K562 (cell line): ENCODE measurements at regions not wholly inside any gene's neighbourhood (a gene's known extent, or its start where the extent isn't known, plus 50 kb on each side); places are given as distances from the start of the nearest gene placed in this dataset.

Source experiments
- ATAC-seq: fragments of 200-7000 bp; cut with Tn5 transposase; 3 replicates; pipeline ENCODE4 v1.9.1; 2020; ENCODE audit warnings: moderate library complexity
- BruUV-seq: library from RNA; stranded (reverse); fragments of 400-500 nt; replicated peaks from 2 replicates; lab custom pipeline; 2021; lab: Mats Ljungman, UMichigan
- CTCF ChIA-PET: fragments of 300-600 bp; formaldehyde crosslinking; extraction: SDS; loops from one replicate; lab custom pipeline; 2021; ENCODE audit warnings: low intra/inter-chr PET ratio; lab: Yijun Ruan, JAX
- POLR2A ChIA-PET: fragments of 300-600, 350-650 bp; sonication (Branson Sonifier 250); formaldehyde crosslinking; extraction: SDS; loops from one replicate; lab custom pipeline; 2021; ENCODE audit warnings: antibody characterized with exemption, inconsistent platforms; lab: Yijun Ruan, JAX
- DNase-seq, 4 experiments: peaks; one replicate each; pipeline versions ENCODE4 v3.0.0 to v3.0.0-alpha.2; 2011 to 2018; ENCODE audit warnings: low spot score in 3 of 4, mixed read lengths in 3 of 4; ENCODE audit errors: extremely low read depth in 1 of 4
- FAIRE-seq: peaks from 2 replicates; lab custom pipeline; 2011; peaks lifted over from hg19 to GRCh38; lab: Jason Lieb, UNC
- H2AFZ ChIP-seq: 2 replicates; pipeline ENCODE4 v1.6.0; 2011; ENCODE audit warnings: low read depth, low read length, control low read depth, inconsistent platforms
- H3K27ac ChIP-seq: fragments of 200-600 bp; 3 replicates; pipeline ENCODE4 v1.8.0; 2011; ENCODE audit warnings: low read depth, mild to moderate bottlenecking, control low read depth, inconsistent platforms, low read length, moderate library complexity, mixed read lengths; ENCODE audit errors: extremely low read depth
- H3K27me3 ChIP-seq, 2 experiments: fragments of 300-600 bp in 1 of 2; 2 replicates in 1 of 2; 3 replicates in 1 of 2; pipeline versions ENCODE4 v1.6.0 to v1.8.0; 2011; ENCODE audit warnings: inconsistent platforms in 2 of 2, low read length in 2 of 2, mild to moderate bottlenecking in 1 of 2, mixed read lengths in 1 of 2, moderate library complexity in 1 of 2; ENCODE audit not compliant: control insufficient read depth in 2 of 2, insufficient read depth in 2 of 2
- H3K36me3 ChIP-seq: fragments of 300-600 bp; 3 replicates; pipeline ENCODE4 v1.8.0; 2011; ENCODE audit warnings: mild to moderate bottlenecking, low read length, inconsistent platforms; ENCODE audit not compliant: control insufficient read depth, insufficient read depth
- H3K4me1 ChIP-seq, 2 experiments: fragments of 200-600 bp in 1 of 2; replicated peaks in 1 of 2; 2 replicates in 1 of 2; 3 replicates in 1 of 2; pipeline versions ENCODE4 v1.5.1 to v1.8.0; 2011; ENCODE audit warnings: inconsistent platforms in 2 of 2, low read length in 2 of 2, mild to moderate bottlenecking in 1 of 2, mixed read lengths in 1 of 2, moderate library complexity in 1 of 2; ENCODE audit not compliant: control insufficient read depth in 2 of 2, insufficient read depth in 2 of 2
- H3K4me2 ChIP-seq: 2 replicates; pipeline ENCODE4 v1.6.1; 2011; ENCODE audit warnings: low read length, control low read depth, inconsistent platforms, mixed read lengths; ENCODE audit not compliant: insufficient read depth
- H3K4me3 ChIP-seq: fragments of 200-600 bp; sonication (generic), shearing (Covaris generic); 2 replicates; pipeline ENCODE4 v1.5.1; 2016; ENCODE audit warnings: control low read depth, inconsistent platforms
- H3K79me2 ChIP-seq: fragments of 200-600 bp; 3 replicates; pipeline ENCODE4 v1.8.0; 2011; ENCODE audit warnings: low read length, inconsistent platforms; ENCODE audit not compliant: control insufficient read depth, insufficient read depth
- H3K9ac ChIP-seq, 2 experiments: 2 replicates each; pipeline versions ENCODE4 v1.6.0 to v1.6.1; 2011; ENCODE audit warnings: low read depth in 2 of 2, low read length in 2 of 2, control low read depth in 1 of 2, inconsistent platforms in 1 of 2, mild to moderate bottlenecking in 1 of 2, mixed read lengths in 1 of 2; ENCODE audit not compliant: insufficient read depth in 1 of 2
- H3K9me1 ChIP-seq: one replicate; pipeline ENCODE4 v1.6.0; 2011; ENCODE audit warnings: inconsistent platforms, mild to moderate bottlenecking, low read length, moderate library complexity; ENCODE audit not compliant: control insufficient read depth, insufficient read depth
- H3K9me3 ChIP-seq: replicated peaks from 2 replicates; pipeline ENCODE4 v1.5.1; 2011; ENCODE audit warnings: low read depth, low read length, inconsistent platforms; ENCODE audit not compliant: control insufficient read depth, insufficient read depth
- H4K20me1 ChIP-seq: replicated peaks from 2 replicates; pipeline ENCODE4 v1.6.1; 2011; ENCODE audit warnings: low read length, inconsistent platforms, mixed read lengths; ENCODE audit not compliant: control insufficient read depth, insufficient read depth
- CEBPZ ChIP-seq: fragments of 150-350 bp; IDR thresholded peaks from 2 replicates; pipeline ENCODE4 v1.6.1; 2014; ENCODE audit warnings: low read depth, mild to moderate bottlenecking, low read length, borderline replicate concordance
- HES1 ChIP-seq: fragments of 450-650 bp; IDR thresholded peaks from 2 replicates; pipeline ENCODE4 v1.6.1; 2016; ENCODE audit warnings: low read depth, mild to moderate bottlenecking, moderate library complexity
- MBD1 ChIP-seq: fragments of 250-450 bp; sonication (Bioruptor Pico); IDR thresholded peaks from 2 replicates; pipeline ENCODE4 v1.8.0; 2022; ENCODE audit warnings: inconsistent platforms
- POLR2AphosphoS2 ChIP-seq: IDR thresholded peaks from 2 replicates; pipeline ENCODE4 v1.6.1; 2012; ENCODE audit warnings: low read length, improper control_type of control experiment
- TAF15 ChIP-seq: fragments of 200-400 bp; formaldehyde crosslinking; IDR thresholded peaks from 2 replicates; pipeline ENCODE4 v1.6.1; 2017; ENCODE audit warnings: mild to moderate bottlenecking, low read depth, low read length, moderate library complexity
- TCF3 ChIP-seq: sonication (generic); formaldehyde crosslinking; IDR thresholded peaks from 2 replicates; pipeline ENCODE4 v1.4.0; 2020; ENCODE audit warnings: mild to moderate bottlenecking, missing genetic modification reagents
- ZKSCAN3 ChIP-seq: fragments of 250-450 bp; sonication (Bioruptor Pico); IDR thresholded peaks from 2 replicates; pipeline ENCODE4 v1.4.0; 2020
- ZNF23 ChIP-seq: fragments of 250-450 bp; sonication (Bioruptor Pico); IDR thresholded peaks from 2 replicates; pipeline ENCODE4 v1.4.0; 2020; ENCODE audit warnings: mild to moderate bottlenecking
- ZNF444 ChIP-seq: fragments of 250-450 bp; sonication (Bioruptor Pico); IDR thresholded peaks from 2 replicates; pipeline ENCODE4 v1.4.0; 2020; ENCODE audit warnings: mild to moderate bottlenecking, moderate library complexity
- ZNF449 ChIP-seq: fragments of 250-450 bp; sonication (Bioruptor Pico); IDR thresholded peaks from 2 replicates; pipeline ENCODE4 v1.8.0; 2022; ENCODE audit warnings: moderate library complexity, mild to moderate bottlenecking, inconsistent platforms
- ZNF551 ChIP-seq: fragments of 250-450 bp; sonication (Bioruptor Pico); IDR thresholded peaks from 2 replicates; pipeline ENCODE4 v1.5.0; 2021; ENCODE audit warnings: mild to moderate bottlenecking, moderate library complexity
- ZNF695 ChIP-seq: fragments of 450-650 bp; formaldehyde crosslinking; IDR thresholded peaks from 2 replicates; pipeline ENCODE4 v1.4.0; 2020; ENCODE audit warnings: mild to moderate bottlenecking, moderate library complexity
- WGBS: fragments of 100-300 bp; shearing (Covaris generic); methylation state at CpG from one replicate; pipeline ENCODE4 v1.1.6; 2016; ENCODE audit warnings: low coverage, mixed read lengths; ENCODE audit not compliant: insufficient coverage; ENCODE audit errors: missing lambda C conversion rate; 5-methylcytosine and 5-hydroxymethylcytosine counted together
- in situ Hi-C: fragments of 300-500 bp; cut with MboI; formaldehyde crosslinking; loops from 4 replicates; pipeline ENCODE4 v1.15.0; 2018; ENCODE audit warnings: inconsistent platforms, mixed read lengths
- intact Hi-C: fragments of 100-400 bp; cut with micrococcal nuclease; formaldehyde crosslinking; loops from 2 replicates; pipeline ENCODE4 v1.14.2; 2022

- ChIA-PET POLR2A (no interaction called here), CTCF (no interaction called here)
- Histone ChIP-seq H2AFZ (no peak overlapping the region), H3K9ac (no peak overlapping the region), H3K4me2 (no peak overlapping the region), H4K20me1 (no peaks in the 10 kb centered on the region), H3K27ac (no peak overlapping the region), H3K9me3 (0 out of 2 replicates have a peak, but pooled peaks cover 2% of the 10 kb centered on the region), H3K79me2 (no peaks in the 10 kb centered on the region), H3K4me3 (no peak overlapping the region), H3K9me1 (no peaks in the 10 kb centered on the region), H3K36me3 (no peaks in the 10 kb centered on the region), H3K27me3 (no peaks in the 10 kb centered on the region), H3K4me1 (no peaks in the 10 kb centered on the region)
- in situ Hi-C loops: no loop called here
- ATAC-seq (no peak), FAIRE-seq (no peak), DNase-seq (no peak)
- TF ChIP-seq ZNF695 (no peak), CEBPZ (no peak), HES1 (no peak), MBD1 (CRISPR knock-in tag) (no peak), TCF3 (CRISPR knock-in tag) (no peak), ZNF551 (CRISPR knock-in tag) (no peak), POLR2AphosphoS2 (no peak), ZNF23 (CRISPR knock-in tag) (no peak), ZNF449 (CRISPR knock-in tag) (no peak), ZNF444 (CRISPR knock-in tag) (no peak), ZKSCAN3 (no peak), TAF15 (no peak)
- no TSS peak for BruUV-seq
- intact Hi-C loops: no loop called here
- 0% methylated on average over 1 of the region's 1 CpG for WGBS
These were observed 561.7 kb upstream of the POM121L12 start for GRCh38 chr7:52473756-52474155.
